KMS-11 (cell line): ENCODE measurements at regions not wholly inside any gene's neighbourhood (a gene's known extent, or its start where the extent isn't known, plus 50 kb on each side); places are given as distances from the start of the nearest gene placed in this dataset.
"Not testable (repeated sequence)": the region's sequence is repeated elsewhere in the genome, so short reads cannot be mapped to it uniquely, and the experiment has no call there.

Source experiments
- H2AFZ ChIP-seq: fragments of 200-600 bp; sonication (generic); 2 replicates; pipeline ENCODE4 v1.6.1; 2016; ENCODE audit warnings: antibody characterized with exemption, mixed run types, low read depth
- H3K27ac ChIP-seq: fragments of 200-600 bp; sonication (generic); 2 replicates; pipeline ENCODE4 v1.6.1; 2016; ENCODE audit warnings: mild to moderate bottlenecking, mixed run types
- H3K27me3 ChIP-seq: fragments of 200-600 bp; sonication (generic); 2 replicates; pipeline ENCODE4 v1.6.1; 2017; ENCODE audit warnings: mild to moderate bottlenecking, low read depth, mixed run types, moderate library complexity; ENCODE audit not compliant: insufficient read depth
- H3K36me3 ChIP-seq: fragments of 200-600 bp; sonication (generic); 2 replicates; pipeline ENCODE4 v1.6.1; 2017; ENCODE audit warnings: mild to moderate bottlenecking, mixed run types; ENCODE audit not compliant: insufficient read depth
- H3K4me1 ChIP-seq: fragments of 200-600 bp; sonication (generic); 2 replicates; pipeline ENCODE4 v1.6.1; 2016; ENCODE audit warnings: mild to moderate bottlenecking, low read depth, mixed run types; ENCODE audit not compliant: poor library complexity, severe bottlenecking
- H3K4me2 ChIP-seq: fragments of 200-600 bp; sonication (generic); 2 replicates; pipeline ENCODE4 v1.7.0; 2016; ENCODE audit warnings: mild to moderate bottlenecking, mixed run types
- H3K4me3 ChIP-seq: fragments of 200-600 bp; sonication (generic); IDR thresholded peaks from 2 replicates; pipeline ENCODE4 v1.6.1; 2017; ENCODE audit warnings: low read depth, low read length, mixed read lengths; ENCODE audit not compliant: insufficient read depth
- H3K79me2 ChIP-seq: fragments of 200-600 bp; sonication (generic); 2 replicates; pipeline ENCODE4 v1.6.1; 2016; ENCODE audit warnings: low read depth, mixed run types; ENCODE audit not compliant: insufficient read depth
- H3K9ac ChIP-seq: fragments of 200-600 bp; sonication (generic); 2 replicates; pipeline ENCODE4 v1.6.1; 2016; ENCODE audit warnings: mild to moderate bottlenecking, mixed run types
- H4K20me1 ChIP-seq: fragments of 200-600 bp; sonication (generic); 2 replicates; pipeline ENCODE4 v1.6.1; 2016; ENCODE audit warnings: mild to moderate bottlenecking, mixed run types; ENCODE audit not compliant: insufficient read depth
- CTCF ChIP-seq: fragments of 200-600 bp; sonication (generic); conservative IDR thresholded peaks from 2 replicates; pipeline ENCODE4 v1.6.1; 2017; ENCODE audit warnings: low read depth, mild to moderate bottlenecking, antibody characterized with exemption, low read length, moderate library complexity, mixed read lengths

- H4K20me1 ChIP-seq, result no peaks in the 10 kb centered on the region
- no peak overlapping the region for H3K4me3 ChIP-seq
- H2AFZ ChIP-seq, result no peak overlapping the region
- no peaks in the 10 kb centered on the region for H3K79me2 ChIP-seq
- H3K4me1 ChIP-seq, result no peaks in the 10 kb centered on the region
- no peaks in the 10 kb centered on the region for H3K36me3 ChIP-seq
- H3K9ac ChIP-seq, result no peak overlapping the region
- H3K4me2 ChIP-seq, result no peak overlapping the region
- no peak overlapping the region for H3K27ac ChIP-seq
- TF ChIP-seq CTCF, result no peak
- no peaks in the 10 kb centered on the region for H3K27me3 ChIP-seq
Observed at GRCh38 chr1:96559181-96559580, 162.4 kb upstream of the PTBP2 start.

- Histone ChIP-seq H3K4me1 (no peaks in the 10 kb centered on the region), H3K4me2 (no peak overlapping the region), H3K36me3 (no peaks in the 10 kb centered on the region), H3K27me3 (no peaks in the 10 kb centered on the region), H3K79me2 (no peaks in the 10 kb centered on the region), H2AFZ (no peak overlapping the region), H3K4me3 (no peak overlapping the region), H3K27ac (no peak overlapping the region), H3K9ac (no peak overlapping the region), H4K20me1 (no peaks in the 10 kb centered on the region)
- TF ChIP-seq CTCF, result no peak
Observed at GRCh38 chr1:96559707-96560596, 161.6 kb upstream of the PTBP2 start.

GRCh38 chr1:96562094-96562493 is 159.5 kb upstream of the PTBP2 start:
- Histone ChIP-seq H3K4me2 (no peak overlapping the region), H3K9ac (no peak overlapping the region), H3K27ac (no peak overlapping the region), H3K27me3 (no peaks in the 10 kb centered on the region), H3K4me3 (no peak overlapping the region), H3K36me3 (no peaks in the 10 kb centered on the region), H3K79me2 (no peaks in the 10 kb centered on the region), H4K20me1 (no peaks in the 10 kb centered on the region), H3K4me1 (no peaks in the 10 kb centered on the region), H2AFZ (no peak overlapping the region)
- TF ChIP-seq CTCF, result no peak

- not testable (repeated sequence) for H3K27ac ChIP-seq, H3K4me3 ChIP-seq, H3K36me3 ChIP-seq, H4K20me1 ChIP-seq, H3K4me1 ChIP-seq, H3K27me3 ChIP-seq, H3K79me2 ChIP-seq, H3K9ac ChIP-seq, H3K4me2 ChIP-seq, H2AFZ ChIP-seq
Observed at GRCh38 chr1:96564401-96564800, 157.2 kb upstream of the PTBP2 start.

- Histone ChIP-seq H4K20me1 (no peaks in the 10 kb centered on the region), H3K9ac (no peak overlapping the region), H3K4me1 (no peaks in the 10 kb centered on the region), H3K4me3 (no peak overlapping the region), H3K27me3 (no peaks in the 10 kb centered on the region), H3K27ac (no peak overlapping the region), H2AFZ (no peak overlapping the region), H3K4me2 (no peak overlapping the region), H3K79me2 (no peaks in the 10 kb centered on the region), H3K36me3 (no peaks in the 10 kb centered on the region)
- no peak for TF ChIP-seq CTCF
Observed at GRCh38 chr1:96565546-96565945, 156.0 kb upstream of the PTBP2 start.
